Nucleus accumbens (tissue), 56 donors: ENCODE measurements at regions not wholly inside any gene's neighbourhood (a gene's known extent, or its start where the extent isn't known, plus 50 kb on each side); places are given as distances from the start of the nearest gene placed in this dataset.
"Not testable (repeated sequence)": the region's sequence is repeated elsewhere in the genome, so short reads cannot be mapped to it uniquely, and the experiment has no call there.

Experiments used
- DNase-seq, 56 donors: peaks; one replicate each; lab custom pipeline; 2025; lab: John Stamatoyannopoulos, UW

DNA sequence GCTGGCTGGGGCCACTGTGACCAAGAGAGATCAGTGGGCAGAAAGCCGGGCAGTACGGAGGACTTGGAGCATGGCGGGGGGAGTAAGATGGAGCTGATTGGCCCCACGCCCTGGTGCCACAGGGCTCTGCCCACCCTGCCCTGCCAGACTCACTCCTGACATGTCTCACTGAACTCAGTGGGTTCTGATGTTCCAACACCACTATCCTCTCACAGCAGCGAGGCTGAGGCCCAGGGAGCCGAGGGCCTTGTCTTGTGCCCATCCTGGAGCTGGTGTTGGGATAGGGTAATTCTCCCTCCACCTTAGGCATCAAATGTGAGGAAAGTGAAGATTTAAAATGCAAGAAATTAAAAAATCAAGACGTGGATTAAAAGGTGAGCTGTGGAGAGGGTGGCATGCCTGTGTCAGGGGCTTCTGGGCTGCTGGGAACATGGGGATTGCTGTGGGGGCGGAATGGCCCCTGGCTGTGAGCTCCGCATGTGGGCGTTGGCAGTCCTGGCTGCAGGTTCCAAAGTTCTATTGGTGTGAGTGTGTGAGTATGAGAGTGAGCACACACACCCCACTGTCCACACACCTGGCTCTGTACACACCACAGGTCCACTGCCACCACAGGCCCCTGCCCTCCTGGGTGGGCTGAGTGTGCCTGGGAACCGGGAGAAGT is 283.5 kb upstream of the HS6ST1 start:
- no peak for DNase-seq

DNA sequence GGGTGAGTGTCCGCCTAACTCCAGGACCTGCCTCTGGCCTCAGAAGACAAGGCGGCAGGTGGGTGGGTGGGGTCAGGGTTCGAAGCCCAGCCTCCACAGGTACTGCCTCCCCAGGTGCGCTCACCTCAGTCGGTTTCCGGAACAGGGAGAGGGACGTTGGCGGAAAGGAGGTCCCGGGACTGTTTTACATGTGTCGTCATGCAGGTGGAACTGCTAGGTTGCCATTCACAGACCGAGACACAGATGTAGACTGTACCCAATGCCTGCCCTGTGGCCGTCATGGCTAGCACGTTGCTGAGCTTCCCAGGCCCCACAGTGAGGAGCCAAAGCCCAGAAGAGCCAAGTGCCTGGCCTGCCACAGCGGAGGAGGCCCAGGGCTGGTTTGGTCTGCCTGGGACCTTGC is 284.0 kb upstream of the HS6ST1 start:
- DNase-seq, result no peak

DNA sequence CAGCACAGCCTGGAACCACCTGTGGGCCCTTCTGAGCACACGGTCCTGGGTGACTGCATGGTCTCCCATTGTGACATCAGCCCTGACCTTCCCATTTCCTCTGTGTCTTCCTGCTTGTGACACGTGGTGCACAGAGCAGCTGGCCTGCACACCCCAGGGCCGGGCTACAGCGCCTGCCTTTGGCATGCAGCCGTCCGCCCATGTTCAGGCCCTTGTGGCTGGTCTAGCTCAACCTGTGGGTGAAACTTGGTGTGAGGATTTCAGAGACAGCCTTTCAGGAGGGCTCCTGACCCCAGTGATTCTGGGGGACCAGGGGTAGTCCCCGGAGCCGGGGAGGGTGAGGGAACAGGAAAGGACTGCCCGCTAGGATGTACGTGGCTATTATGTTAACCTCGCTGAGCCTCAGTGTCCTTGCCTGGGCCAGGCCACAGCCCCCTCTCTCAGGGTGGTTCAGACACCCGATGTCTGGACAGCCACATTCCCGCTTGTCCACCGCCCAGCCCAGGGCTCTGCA is 284.8 kb upstream of the HS6ST1 start:
- DNase-seq, result no peak

DNA sequence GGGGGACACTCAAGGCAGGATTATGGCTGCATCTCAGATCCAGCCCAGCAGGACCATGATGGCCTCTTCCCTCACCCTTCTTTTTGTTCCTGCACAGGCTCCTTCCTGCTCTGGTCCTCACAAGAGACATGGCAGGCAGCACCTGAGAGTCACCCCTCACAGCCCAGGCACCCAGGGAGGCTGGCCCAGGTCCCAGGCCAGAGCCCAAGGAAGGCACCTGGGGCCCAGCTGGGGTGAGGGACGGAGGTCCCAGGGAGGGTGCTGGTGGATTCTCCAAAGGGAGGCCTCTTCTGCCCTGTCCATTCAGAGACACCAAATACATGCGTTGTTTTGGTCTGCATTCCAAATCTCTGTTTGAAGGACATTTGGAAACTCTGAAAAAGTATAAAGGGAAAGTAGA is 285.4 kb upstream of the HS6ST1 start:
- DNase-seq, result no peak

DNA sequence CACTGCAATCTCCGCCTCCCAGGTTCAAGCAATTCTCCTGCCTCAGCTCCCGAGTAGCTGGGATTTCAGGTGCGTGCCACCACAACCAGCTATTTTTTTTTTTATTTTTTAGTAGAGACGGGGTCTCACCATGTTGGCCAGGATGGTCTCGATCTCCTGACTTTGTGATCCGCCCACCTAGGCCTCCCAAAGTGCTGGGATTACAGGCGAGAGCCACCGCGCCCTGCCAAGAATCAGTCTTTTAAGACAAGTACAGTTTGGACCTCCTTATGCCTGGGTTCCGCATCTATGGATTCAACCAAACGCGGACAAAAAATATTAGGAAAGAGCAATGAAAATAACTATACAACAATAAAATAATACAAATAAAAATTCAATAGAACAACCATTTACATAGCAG is 285.9 kb upstream of the HS6ST1 start:
- not testable (repeated sequence) for DNase-seq

DNA sequence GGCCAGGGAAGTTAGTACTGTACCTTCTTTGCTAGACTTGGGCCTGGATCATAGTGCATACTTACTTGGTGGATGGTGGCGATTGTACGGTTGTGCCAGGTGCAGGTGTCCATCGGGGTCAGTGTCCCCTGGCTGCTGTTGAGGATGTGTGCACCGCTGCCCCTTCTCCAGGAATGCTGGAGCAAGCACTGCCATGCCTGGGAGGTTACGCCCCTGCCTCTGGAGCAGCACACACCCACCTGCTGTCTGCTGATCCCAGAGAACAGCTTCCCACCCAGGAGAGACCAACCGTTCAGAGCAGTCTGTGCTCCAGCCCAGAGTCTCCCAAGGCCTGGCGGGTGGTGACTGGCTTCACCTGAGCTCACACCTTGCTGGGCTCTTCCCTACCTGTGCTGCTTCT is 286.8 kb upstream of the HS6ST1 start:
- no peak for DNase-seq

DNA sequence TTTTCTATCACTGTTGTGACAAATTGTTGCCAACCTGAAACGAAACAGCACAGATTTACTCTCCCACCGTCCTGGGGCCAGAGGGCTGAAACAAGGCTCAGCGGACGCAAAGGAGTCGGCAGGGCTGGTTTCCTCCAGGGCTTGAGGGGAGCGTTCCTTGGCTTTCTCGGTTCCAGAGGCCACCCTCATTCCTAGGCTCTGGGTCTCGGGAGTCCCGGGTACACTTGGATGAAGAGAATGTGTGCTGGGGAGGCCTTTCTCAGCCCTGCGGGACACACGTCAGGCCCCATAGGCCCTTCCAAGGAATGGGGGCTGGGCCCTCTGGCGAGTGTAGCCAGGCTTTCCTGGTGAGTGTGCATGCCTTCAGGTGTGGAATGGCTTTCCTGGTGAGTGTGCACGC is 287.3 kb upstream of the HS6ST1 start:
- DNase-seq, result no peak

DNA sequence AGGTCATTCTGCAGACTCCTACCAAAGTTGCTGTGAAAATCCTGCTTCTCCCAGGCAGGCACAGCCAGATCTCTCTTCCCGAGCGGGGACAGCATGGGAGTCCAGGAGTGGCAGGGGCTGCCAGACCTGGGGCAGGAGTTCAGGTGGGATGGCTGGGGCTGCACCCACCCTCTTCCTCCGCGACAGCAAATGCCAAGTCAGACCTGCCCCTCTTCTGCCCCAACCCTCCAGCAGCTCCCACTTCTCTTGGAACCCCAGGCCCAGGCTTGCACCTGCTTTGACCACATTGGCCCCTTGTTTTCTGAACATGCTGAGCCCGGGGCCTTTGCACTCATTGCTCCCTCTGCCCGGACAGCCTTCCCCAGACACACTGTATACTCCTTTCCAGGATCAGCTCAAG is 288.2 kb upstream of the HS6ST1 start:
- no peak for DNase-seq

DNA sequence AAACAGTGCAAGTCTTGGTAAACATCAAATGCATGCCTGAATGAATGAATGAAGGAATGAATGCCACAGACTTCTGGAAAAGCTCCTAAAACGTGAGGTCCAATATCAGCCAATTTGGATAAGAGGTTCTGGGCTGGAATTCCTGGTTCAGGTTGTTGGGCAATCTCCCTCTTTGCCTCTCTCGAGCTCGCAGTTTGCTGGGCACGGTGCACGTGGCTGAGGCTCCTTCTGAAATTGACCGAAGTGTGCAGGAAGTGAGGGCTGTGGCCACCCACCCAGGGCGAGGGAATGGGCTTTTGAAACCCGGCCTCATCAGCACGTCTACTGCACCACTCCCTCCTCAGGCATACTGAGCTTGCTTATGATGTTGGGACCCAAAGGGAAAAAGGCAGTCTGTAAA is 288.8 kb upstream of the HS6ST1 start:
- DNase-seq, result no peak

DNA sequence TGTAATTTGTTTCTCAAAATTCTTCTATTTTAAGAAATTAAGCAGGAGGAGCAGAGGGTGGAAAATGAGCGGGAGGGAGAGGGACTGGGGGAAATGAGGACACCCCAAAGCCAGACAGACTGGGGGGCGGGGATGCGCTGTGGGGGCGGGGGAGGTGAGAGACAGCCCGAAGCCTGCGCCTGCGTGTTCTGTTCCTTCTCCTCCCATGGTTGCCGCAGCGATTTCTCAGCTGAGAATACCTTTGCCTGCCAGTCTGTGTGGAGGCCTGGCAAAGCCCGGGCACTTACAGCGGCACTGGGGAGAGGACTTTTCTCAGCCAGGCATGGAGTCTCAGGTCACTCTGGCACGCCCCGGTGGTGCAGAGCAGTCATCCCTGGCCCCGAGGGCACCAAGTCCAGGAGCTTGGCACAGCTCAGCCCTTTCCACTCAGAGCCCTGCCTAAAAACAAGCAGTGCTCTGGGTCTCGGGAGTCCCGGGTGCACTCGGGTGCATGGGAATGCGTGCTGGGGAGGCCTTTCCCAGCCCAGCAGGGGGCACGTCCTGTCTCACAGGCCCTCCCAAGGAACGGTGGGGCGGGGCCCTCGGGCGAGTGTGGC is 289.3 kb upstream of the HS6ST1 start:
- peak in 31 of 56 donors; percentile 22 to 74 (median 44) for DNase-seq

DNA sequence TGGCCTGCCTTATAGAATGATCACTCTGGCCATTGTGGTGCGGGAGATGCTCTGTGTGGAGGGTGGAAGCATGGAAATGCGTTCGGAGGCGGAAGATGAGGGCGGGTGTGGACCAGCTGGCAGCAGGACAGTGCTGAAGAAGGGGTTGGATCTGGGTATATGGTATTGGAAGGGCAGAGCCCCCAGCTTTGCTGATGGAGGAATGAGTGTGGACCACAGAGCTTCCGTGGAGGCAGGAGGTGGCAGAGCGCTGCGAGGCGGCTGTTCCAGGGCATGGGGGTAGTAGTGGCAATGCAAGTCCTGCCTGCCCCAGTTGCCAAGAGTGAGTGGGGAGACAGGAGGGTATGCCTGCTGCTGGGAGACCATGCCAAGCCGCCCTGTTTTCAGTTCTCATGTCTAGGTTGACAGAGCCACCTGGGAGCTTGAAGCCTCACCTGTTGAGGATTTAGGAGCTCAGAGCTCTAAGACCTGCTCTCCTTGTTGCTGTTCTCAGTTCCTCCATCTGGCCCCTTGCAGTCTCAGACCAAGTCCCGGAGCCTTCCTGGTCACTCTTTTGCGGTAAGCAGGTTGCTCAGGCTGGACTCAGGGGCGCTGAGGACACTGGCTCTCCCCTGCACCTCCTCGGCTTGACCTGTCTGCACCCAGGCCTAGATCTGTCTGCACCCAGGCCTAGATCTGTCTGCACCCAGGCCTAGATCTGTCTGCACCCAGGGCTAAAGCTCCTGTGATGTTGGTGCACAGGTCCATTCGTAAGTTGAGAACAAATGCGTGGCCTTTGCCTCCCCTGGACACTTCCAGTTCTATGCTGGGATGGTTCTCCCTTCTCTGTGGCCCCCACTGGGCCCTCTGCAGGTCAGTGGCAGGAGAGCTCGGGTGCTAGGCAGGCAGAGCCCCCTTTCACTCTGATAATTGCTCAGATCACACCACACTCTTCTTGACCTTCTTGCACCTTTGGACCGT is 290.5 kb upstream of the HS6ST1 start:
- no peak for DNase-seq

DNA sequence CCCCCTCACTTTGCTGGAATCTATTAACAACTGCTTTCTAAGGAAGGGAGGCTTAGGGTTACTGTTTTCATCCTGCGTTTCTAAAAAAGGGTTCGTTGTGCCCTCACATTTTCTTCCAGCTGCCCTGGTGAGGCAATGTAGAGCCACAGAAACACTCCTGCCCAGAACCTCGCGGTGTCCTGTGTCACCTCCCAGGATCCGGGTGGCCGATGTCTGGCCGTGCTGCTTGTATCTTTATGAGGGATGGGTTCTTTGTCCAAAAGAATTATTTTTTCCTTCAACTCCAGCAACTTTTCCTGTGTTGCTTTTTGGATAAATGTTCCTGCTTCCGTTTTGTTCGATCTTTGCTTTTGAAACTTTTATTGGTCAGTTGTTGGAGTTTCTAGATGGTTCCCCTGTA is 291.8 kb upstream of the HS6ST1 start:
- no peak for DNase-seq

DNA sequence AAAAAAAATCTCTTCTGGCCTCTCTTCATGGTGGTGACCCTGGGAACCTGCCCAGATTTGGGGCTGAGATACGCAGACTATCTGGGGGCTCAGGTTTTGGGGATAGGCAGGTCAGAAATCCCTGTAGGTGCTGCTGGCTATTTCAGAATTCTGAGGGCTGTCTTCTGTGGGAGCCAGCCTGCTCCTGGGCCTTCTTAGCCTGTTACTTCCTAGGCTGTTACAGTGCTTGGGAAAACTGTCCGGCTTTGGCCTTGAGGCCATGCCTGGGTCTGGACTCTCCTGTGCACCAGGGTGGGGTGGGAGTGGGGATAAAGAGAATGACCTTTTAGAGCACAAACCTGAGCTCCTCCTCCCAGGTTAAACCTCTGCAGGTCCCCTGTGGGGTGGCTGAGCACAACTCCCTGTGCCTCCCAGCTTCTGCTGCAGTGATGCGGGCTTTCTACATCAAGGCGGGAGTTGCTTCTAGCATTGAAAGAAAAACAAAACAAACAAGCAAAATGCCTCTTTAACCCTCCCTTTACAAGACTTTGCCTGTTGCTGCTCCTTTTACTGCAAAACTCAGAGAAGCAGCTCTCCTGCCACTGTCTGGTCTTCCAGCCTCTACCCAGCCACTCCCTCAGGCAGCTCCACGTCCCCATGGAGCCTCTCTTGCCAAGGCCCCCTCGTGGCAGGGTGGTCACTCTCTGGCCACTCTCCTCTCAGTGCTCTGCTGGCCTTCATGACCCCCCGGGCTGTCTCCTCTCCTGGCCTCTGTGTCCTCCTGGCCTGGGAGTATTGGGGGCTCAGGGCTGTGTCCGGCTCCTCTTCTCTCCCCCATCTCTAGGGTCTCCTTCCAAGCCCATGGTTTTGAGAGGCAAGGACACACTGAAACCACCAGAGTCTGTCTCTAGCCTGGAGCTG is 293.0 kb upstream of the HS6ST1 start:
- no peak for DNase-seq

DNA sequence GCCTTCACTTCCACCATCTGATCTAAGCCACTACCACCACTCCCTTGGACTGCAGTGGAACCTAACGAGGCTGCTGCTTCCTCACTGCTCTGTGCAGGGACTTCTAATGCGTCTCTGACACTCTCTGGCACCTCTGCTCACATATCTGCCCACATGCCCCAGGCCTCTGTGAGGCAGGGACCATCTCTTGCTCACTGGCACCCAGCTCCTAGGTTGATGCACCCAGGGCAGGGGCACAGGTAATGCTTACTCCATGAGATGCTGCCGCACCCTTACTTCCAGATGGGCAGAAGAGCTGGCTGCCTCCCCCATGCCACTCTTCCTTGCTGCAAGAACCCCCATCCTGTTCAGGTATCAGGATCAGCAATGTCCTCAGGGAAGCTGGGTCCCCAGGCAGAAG is 294.0 kb upstream of the HS6ST1 start:
- no peak for DNase-seq

DNA sequence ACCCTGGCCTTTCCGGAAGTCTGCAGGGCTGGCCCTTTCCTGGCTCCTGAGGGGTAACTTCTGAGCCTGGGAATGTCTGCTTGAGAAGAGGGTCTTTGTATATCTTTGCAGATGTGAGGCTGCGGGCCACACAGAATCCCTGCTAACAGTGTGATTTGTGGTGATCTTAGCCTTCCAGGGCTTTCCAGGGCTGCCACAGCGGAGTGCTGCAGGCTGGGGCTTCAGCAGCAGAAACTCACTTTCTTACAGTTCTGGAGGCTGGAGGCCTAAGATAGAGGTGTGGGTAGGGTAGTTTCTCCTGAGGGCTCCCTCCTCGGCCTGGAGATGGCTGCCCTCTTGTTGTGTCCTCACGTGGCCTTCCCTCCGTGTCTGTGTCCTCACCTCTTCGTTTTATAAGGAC is 294.7 kb upstream of the HS6ST1 start:
- no peak for DNase-seq

DNA sequence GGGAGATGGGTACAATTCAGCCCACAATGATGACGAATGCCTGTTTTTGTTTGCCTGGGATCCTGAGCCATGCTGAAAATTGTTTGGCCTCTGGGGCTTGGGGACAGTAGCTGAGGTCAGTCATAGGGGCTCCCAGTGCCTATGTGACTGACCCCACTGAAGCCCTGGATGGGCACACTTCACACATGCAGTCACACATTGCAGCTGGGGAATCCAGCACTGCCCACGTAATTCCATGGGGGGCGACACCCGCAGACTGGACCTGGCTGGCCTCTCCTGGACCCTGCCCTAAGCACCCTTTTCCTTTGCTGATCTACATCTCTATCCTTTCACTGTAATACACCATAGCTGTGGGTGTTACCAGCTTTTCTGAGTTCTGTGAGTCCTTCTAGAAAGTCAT is 295.2 kb upstream of the HS6ST1 start:
- DNase-seq, result no peak

DNA sequence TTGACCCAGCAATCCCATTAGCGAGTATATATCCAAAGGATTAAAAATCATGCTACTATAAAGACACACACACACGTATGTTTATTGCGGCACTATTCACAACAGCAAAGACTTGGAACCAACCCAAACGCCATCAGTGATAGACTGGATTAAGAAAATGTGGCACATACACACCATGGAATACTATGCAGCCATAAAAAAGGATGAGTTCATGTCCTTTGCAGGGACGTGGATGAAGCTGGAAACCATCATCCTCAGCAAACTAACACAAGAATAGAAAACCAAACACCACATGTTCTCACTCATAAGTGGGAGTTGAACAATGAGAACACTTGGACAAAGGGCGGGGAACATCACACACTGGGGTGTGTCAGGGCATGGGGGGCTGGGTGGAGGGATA is 296.2 kb upstream of the HS6ST1 start:
- DNase-seq, result not testable (repeated sequence)

DNA sequence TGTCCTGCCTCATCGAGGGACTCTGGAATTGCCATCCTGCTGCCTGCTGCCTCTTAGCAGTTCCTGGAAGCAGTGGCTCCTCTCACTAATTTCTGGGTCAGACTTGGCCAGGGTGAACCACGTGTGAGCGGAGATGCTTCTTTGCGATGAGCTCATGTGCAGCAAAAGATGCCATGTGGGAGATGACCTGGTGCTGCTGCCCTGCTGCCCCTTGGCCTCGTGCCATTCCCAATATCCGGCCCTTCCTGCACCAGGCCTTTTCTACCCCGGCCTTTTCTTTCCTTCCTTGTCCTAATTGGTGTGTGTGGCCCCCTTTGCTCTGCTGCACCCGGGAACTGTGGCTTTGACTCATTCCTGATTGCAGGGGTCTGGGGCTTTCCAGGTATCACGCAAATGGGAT is 296.9 kb upstream of the HS6ST1 start:
- no peak for DNase-seq

DNA sequence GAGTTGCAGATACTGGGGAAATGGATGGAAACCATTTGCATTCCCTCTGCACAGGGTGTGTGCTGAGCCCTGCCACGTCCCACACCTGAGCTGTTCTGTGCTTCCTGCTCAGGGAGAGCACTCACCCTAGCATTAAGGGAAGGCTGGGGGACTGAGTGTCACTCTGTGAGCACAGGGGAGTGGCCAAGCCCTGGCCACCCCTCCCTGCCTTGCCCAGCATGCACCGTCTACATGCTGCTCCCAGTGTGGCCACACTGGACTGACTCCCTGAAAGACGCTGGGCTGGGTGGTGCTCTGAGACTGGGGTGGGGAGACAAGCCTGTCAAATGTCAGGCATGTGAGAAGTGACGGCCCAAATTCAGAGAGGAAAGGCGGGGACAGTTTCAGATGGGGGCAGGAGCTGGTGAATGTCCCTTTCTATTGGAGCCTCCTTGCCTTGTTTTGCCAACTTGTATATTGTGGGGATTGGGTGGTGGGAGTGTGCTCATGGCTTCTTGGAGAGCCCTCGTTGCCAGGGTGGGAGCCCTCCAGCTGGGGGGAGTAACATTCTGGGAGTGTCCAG is 298.4 kb upstream of the HS6ST1 start:
- DNase-seq, result no peak

DNA sequence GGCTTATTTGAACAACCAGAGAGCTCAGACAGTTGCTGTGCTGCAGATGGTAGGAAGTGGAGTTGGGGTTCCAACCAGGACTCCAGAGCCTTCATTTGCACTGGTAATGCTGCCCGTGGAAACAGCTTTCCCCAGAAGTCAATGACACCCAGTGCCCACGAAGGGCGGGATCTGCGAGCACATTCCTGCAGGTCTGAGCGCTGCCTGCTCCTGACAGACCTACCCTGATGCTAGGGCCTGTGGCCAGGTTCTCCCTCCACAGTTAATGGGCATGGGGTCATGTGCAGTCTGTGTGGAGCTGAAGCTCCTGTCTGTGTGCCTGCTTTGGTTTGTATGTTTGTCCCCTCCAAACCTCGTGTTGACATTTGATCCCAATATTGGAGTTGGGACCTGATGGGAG is 299.0 kb upstream of the HS6ST1 start:
- DNase-seq, result no peak
